ENCODE measurements at regions not wholly inside any gene's neighbourhood (a gene's known extent, or its start where the extent isn't known, plus 50 kb on each side); places are given as distances from the start of the nearest gene placed in this dataset.

DNA sequence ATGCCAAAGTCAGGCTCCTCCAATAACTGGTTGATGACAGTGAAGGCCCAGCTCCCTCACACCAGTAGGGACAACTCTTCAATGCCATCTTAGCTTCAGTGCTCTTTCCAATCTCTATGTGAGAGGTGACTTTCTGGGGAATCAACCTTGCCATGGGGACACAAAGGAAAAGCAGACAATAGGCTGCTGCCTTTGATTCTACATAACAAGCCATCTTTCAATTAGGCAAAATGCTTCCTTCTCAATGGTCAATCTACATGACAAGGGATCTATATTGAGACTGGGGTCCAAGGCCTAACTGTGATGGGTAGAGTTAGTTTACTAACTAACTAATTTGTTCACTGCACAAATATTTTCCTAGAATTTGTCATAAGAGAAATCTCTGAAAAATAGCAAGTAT lies 1417.5 kb upstream of the SEL1L start:
- Mint-ChIP-seq H3K27me3 (ENCODE audit: low read depth in 3 of 3) (peaks cover 0 to 2% (median 0%) of the 10 kb centered on the region in 3 donors), H3K27ac (no peak overlapping the region), H3K36me3 (no peaks in the 10 kb centered on the region), H3K4me1 (no peaks in the 10 kb centered on the region), H3K4me3 (no peak overlapping the region), H3K9me3 (peaks cover 0 to 9% (median 0%) of the 10 kb centered on the region in 7 donors)
- intact Hi-C loops (cut with micrococcal nuclease), result no loop called here
- TF ChIP-seq, protein P1, sequence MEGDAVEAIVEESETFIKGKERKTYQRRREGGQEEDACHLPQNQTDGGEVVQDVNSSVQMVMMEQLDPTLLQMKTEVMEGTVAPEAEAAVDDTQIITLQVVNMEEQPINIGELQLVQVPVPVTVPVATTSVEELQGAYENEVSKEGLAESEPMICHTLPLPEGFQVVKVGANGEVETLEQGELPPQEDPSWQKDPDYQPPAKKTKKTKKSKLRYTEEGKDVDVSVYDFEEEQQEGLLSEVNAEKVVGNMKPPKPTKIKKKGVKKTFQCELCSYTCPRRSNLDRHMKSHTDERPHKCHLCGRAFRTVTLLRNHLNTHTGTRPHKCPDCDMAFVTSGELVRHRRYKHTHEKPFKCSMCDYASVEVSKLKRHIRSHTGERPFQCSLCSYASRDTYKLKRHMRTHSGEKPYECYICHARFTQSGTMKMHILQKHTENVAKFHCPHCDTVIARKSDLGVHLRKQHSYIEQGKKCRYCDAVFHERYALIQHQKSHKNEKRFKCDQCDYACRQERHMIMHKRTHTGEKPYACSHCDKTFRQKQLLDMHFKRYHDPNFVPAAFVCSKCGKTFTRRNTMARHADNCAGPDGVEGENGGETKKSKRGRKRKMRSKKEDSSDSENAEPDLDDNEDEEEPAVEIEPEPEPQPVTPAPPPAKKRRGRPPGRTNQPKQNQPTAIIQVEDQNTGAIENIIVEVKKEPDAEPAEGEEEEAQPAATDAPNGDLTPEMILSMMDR (IDR thresholded peaks at IDR 0.05), result no peak
- Histone ChIP-seq H3K4me3 (replicated peaks in 1 of 3; ENCODE audit: low read depth in 2 of 3, low read length in 3 of 3) (no peak overlapping the region), H2AFZ (ENCODE audit: insufficient read depth, low read depth, low read length, poor library complexity, severe bottlenecking) (no peak overlapping the region), H3K9ac (ENCODE audit: insufficient read depth, low read length, poor library complexity, severe bottlenecking) (no peak overlapping the region), H3K36me3 (replicated peaks in 1 of 2; ENCODE audit: control insufficient read depth in 1 of 2, insufficient read depth in 2 of 2, low read length in 2 of 2) (no peaks in the 10 kb centered on the region), H4K20me1 (ENCODE audit: insufficient read depth, low read length) (no peaks in the 10 kb centered on the region), H3K27me3 (ENCODE audit: control insufficient read depth in 2 of 2, insufficient read depth in 2 of 2, low read length in 2 of 2) (no peaks in the 10 kb centered on the region), H3K79me2 (ENCODE audit: insufficient read depth, low read length) (no peaks in the 10 kb centered on the region), H3K4me1 (ENCODE audit: control insufficient read depth in 1 of 2, insufficient read depth in 2 of 2, low read length in 2 of 2) (no peaks in the 10 kb centered on the region), H3K4me2 (replicated peaks; ENCODE audit: extremely low read depth, low read length, poor library complexity, severe bottlenecking) (no peak overlapping the region), H3K27ac (ENCODE audit: low read depth in 1 of 2, low read length in 2 of 2) (no peak overlapping the region), H3K9me3 (replicated peaks in 1 of 2; ENCODE audit: control insufficient read depth in 1 of 2, insufficient read depth in 1 of 2, low read length in 2 of 2) (no peaks in the 10 kb centered on the region)
- no peak for DNase-seq

DNA sequence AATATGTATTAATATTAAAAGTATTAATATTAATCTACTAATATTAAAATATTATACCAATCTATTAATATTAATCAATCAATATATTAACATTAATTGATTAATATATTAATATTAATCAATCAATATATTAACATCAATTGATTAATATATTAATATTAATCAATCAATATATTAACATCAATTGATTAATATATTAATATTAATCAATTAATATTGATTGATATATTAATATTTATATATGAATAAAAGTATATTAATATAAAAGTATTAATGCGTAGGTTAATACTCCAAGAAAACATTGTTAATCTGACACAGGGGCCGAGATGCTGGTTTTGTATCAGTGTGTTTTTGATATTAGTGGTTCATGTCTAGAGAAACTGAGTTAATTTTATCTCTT lies 1430.1 kb upstream of the SEL1L start:
- no peaks in the 10 kb centered on the region for H3K27me3 ChIP-seq (ENCODE audit: control insufficient read depth in 2 of 2, insufficient read depth in 2 of 2, low read length in 2 of 2)
- H2AFZ ChIP-seq (ENCODE audit: insufficient read depth, low read depth, low read length, poor library complexity, severe bottlenecking), result no peak overlapping the region
- H3K79me2 ChIP-seq (ENCODE audit: insufficient read depth, low read length), result no peaks in the 10 kb centered on the region
- no peak overlapping the region for H3K9ac ChIP-seq (ENCODE audit: insufficient read depth, low read length, poor library complexity, severe bottlenecking)
- H3K4me1 ChIP-seq (ENCODE audit: control insufficient read depth in 1 of 2, insufficient read depth in 2 of 2, low read length in 2 of 2), result no peaks in the 10 kb centered on the region
- TF ChIP-seq, protein P1 (IDR thresholded peaks at IDR 0.05), result no peak
- WGBS (ENCODE audit: insufficient coverage), result no CpG with 5 or more reads among the region's 2 CpGs
- Mint-ChIP-seq H3K27me3 (ENCODE audit: low read depth in 3 of 3) (no peaks in the 10 kb centered on the region), H3K4me1 (no peaks in the 10 kb centered on the region), H3K9me3 (peaks cover 0 to 7% (median 1%) of the 10 kb centered on the region in 7 donors), H3K36me3 (no peaks in the 10 kb centered on the region), H3K4me3 (no peak overlapping the region), H3K27ac (no peak overlapping the region)
- H3K9me3 ChIP-seq (replicated peaks in 1 of 2; ENCODE audit: control insufficient read depth in 1 of 2, insufficient read depth in 1 of 2, low read length in 2 of 2), result no peaks in the 10 kb centered on the region
- DNase-seq, result no peak
- no peaks in the 10 kb centered on the region for H4K20me1 ChIP-seq (ENCODE audit: insufficient read depth, low read length)
- intact Hi-C loops (cut with micrococcal nuclease), result no loop called here
- no peak overlapping the region for H3K4me3 ChIP-seq (replicated peaks in 1 of 3; ENCODE audit: low read depth in 2 of 3, low read length in 3 of 3)
- no peak overlapping the region for H3K4me2 ChIP-seq (replicated peaks; ENCODE audit: extremely low read depth, low read length, poor library complexity, severe bottlenecking)
- no peak overlapping the region for H3K27ac ChIP-seq (ENCODE audit: low read depth in 1 of 2, low read length in 2 of 2)
- H3K36me3 ChIP-seq (replicated peaks in 1 of 2; ENCODE audit: control insufficient read depth in 1 of 2, insufficient read depth in 2 of 2, low read length in 2 of 2), result no peaks in the 10 kb centered on the region

Data from CD14-positive monocyte (primary cell).